Activated CD8-positive, alpha-beta T cell treated with anti-CD3 and anti-CD28 coated beads for 36 hours (primary cell): ENCODE measurements at regions not wholly inside any gene's neighbourhood (a gene's known extent, or its start where the extent isn't known, plus 50 kb on each side); places are given as distances from the start of the nearest gene placed in this dataset.
"Not testable (repeated sequence)": the region's sequence is repeated elsewhere in the genome, so short reads cannot be mapped to it uniquely, and the experiment has no call there.

Experiments used
- ATAC-seq: fragments of 200-7000 bp; cut with Tn5 transposase; one replicate; pipeline ENCODE4 v1.10.0; 2021; ENCODE audit warnings: mild to moderate bottlenecking, moderate library complexity
- CTCF ChIA-PET: fragments of 350-600 bp; sonication (Branson Sonifier 250); formaldehyde crosslinking; loops from one replicate; lab custom pipeline; 2021; ENCODE audit warnings: antibody characterized with exemption; lab: Charles Lee
- POLR2A ChIA-PET: fragments of 350-600 bp; sonication (Branson Sonifier 250); formaldehyde crosslinking; loops from one replicate; lab custom pipeline; 2021; ENCODE audit warnings: antibody characterized with exemption; lab: Charles Lee
- DNase-seq: peaks from one replicate; pipeline ENCODE4 v3.0.0-alpha.2; 2020
- H3K27ac Mint-ChIP-seq: one replicate; pipeline ENCODE4 v1.8.0; 2021; ENCODE audit warnings: mild to moderate bottlenecking, mixed read lengths
- H3K27me3 Mint-ChIP-seq: one replicate; pipeline ENCODE4 v1.8.0; 2021; ENCODE audit warnings: mixed read lengths
- H3K36me3 Mint-ChIP-seq: one replicate; pipeline ENCODE4 v1.8.0; 2021; ENCODE audit warnings: low read depth, mixed read lengths
- H3K4me1 Mint-ChIP-seq: one replicate; pipeline ENCODE4 v1.8.0; 2021; ENCODE audit warnings: low read depth, mixed read lengths
- H3K4me3 Mint-ChIP-seq: one replicate; pipeline ENCODE4 v1.8.0; 2021; ENCODE audit warnings: mild to moderate bottlenecking, moderate library complexity, mixed read lengths
- H3K9me3 Mint-ChIP-seq: one replicate; pipeline ENCODE4 v1.8.0; 2021; ENCODE audit warnings: mixed read lengths
- CTCF ChIP-seq: fragments of 200-600 bp; IDR thresholded peaks from one replicate; pipeline ENCODE4 v1.8.0; 2022; ENCODE audit warnings: antibody characterized with exemption, mild to moderate bottlenecking
- intact Hi-C: fragments of 100-400 bp; cut with micrococcal nuclease; formaldehyde crosslinking; loops from one replicate; pipeline ENCODE4 v1.10.0; 2022

- H3K9me3 Mint-ChIP-seq: peaks cover 10% of the 10 kb centered on the region
- H3K27ac Mint-ChIP-seq: no peak overlapping the region
- POLR2A ChIA-PET: no interaction called here
- H3K4me3 Mint-ChIP-seq: no peak overlapping the region
- DNase-seq (no peak), ATAC-seq (no peak)
- no peaks in the 10 kb centered on the region for H3K27me3 Mint-ChIP-seq
- CTCF ChIA-PET: no interaction called here
- no peaks in the 10 kb centered on the region for H3K4me1 Mint-ChIP-seq
- no peak for TF ChIP-seq CTCF
- intact Hi-C loops: no loop called here
- no peaks in the 10 kb centered on the region for H3K36me3 Mint-ChIP-seq
Measured at GRCh38 chr21:9735421-9735961, 785.9 kb upstream of the TPTE start.

GRCh38 chr21:9737301-9737700 is 784.1 kb upstream of the TPTE start:
- CTCF ChIA-PET, intact Hi-C loops, H3K27me3 Mint-ChIP-seq, H3K27ac Mint-ChIP-seq, DNase-seq, ATAC-seq, H3K4me1 Mint-ChIP-seq, POLR2A ChIA-PET, H3K36me3 Mint-ChIP-seq, H3K4me3 Mint-ChIP-seq: not testable (repeated sequence)
- H3K9me3 Mint-ChIP-seq: peaks cover 12% of the 10 kb centered on the region

GRCh38 chr21:9737871-9738515 is 783.4 kb upstream of the TPTE start:
- ATAC-seq, DNase-seq, H3K36me3 Mint-ChIP-seq, CTCF ChIA-PET, H3K27ac Mint-ChIP-seq, intact Hi-C loops, H3K4me1 Mint-ChIP-seq, H3K27me3 Mint-ChIP-seq, POLR2A ChIA-PET, H3K4me3 Mint-ChIP-seq: not testable (repeated sequence)
- peaks cover 12% of the 10 kb centered on the region for H3K9me3 Mint-ChIP-seq

GRCh38 chr21:9738527-9738926 is 782.9 kb upstream of the TPTE start:
- no peak for DNase-seq
- ChIA-PET CTCF (no interaction called here), POLR2A (no interaction called here)
- intact Hi-C loops: no loop called here
- no peak for TF ChIP-seq CTCF
- Mint-ChIP-seq H3K36me3 (no peaks in the 10 kb centered on the region), H3K4me3 (no peak overlapping the region), H3K4me1 (no peaks in the 10 kb centered on the region), H3K9me3 (peaks cover 12% of the 10 kb centered on the region), H3K27ac (no peak overlapping the region), H3K27me3 (no peaks in the 10 kb centered on the region)
- ATAC-seq: no peak

DNA sequence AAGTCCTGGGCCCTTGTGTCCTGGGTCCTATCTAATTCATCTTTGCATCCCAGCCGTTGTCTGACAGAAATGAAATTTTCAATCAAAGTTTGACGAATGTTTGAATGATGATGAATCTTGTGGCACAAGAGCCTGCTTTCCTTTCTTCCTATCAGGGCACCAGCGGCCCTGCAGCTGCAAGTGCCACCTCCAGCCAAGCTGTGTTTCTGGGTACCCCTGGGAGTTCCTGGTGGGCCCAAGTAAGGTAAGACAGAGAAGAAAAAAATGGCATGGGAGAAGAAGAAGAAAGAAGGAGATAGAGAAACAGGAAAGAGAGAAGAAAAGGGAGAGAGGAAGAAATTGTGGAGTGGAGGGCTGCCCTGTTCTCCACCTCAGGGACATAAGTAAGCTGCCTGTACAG is 782.1 kb upstream of the TPTE start:
- ATAC-seq: no peak
- Mint-ChIP-seq H3K4me1 (no peaks in the 10 kb centered on the region), H3K27ac (no peak overlapping the region), H3K4me3 (no peak overlapping the region), H3K36me3 (no peaks in the 10 kb centered on the region), H3K27me3 (no peaks in the 10 kb centered on the region), H3K9me3 (peaks cover 12% of the 10 kb centered on the region)
- ChIA-PET CTCF (no interaction called here), POLR2A (no interaction called here)
- TF ChIP-seq CTCF: no peak
- intact Hi-C loops: no loop called here
- DNase-seq: no peak

DNA sequence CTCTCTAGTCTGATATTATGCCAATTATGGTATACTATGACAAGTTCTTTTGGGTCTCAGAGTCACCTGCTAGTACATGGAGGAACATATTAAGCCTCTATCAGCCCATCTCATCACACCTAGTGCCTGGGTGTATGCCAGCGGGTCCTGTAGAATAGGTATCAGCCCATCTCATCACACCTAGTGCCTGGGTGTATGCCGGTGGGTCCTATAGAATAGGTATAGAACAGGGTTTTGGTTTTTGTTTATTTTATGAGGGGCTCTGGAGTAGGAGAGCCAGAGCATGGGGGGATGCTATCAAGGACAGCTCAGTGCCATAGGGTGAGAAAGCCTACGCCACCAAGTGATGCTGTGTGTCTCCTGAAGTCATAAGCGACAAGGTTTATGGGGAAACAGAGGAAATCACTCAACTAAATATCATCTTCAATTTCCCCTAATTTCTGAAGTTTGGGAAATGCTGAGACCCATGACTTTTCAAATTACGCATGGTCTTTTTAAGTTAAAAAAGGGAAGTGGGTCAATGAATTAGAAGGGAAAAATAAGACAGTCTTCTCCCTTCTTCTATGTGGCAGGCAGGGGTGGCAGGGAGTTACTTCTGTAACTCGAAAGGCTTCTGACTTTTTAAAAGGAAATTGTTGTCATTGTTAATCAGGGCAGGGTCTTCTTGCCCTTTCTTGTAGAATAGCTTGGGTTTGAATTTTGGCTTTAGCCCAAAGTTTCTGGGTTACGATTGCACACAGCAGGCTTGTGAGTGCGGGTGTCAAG is 781.0 kb upstream of the TPTE start:
- H3K27me3 Mint-ChIP-seq, H3K27ac Mint-ChIP-seq, H3K4me1 Mint-ChIP-seq, H3K4me3 Mint-ChIP-seq, DNase-seq, intact Hi-C loops, CTCF ChIA-PET, ATAC-seq, POLR2A ChIA-PET, H3K36me3 Mint-ChIP-seq: not testable (repeated sequence)
- H3K9me3 Mint-ChIP-seq: peaks cover 12% of the 10 kb centered on the region

GRCh38 chr21:9740991-9741742 is 780.2 kb upstream of the TPTE start:
- CTCF ChIA-PET, POLR2A ChIA-PET, ATAC-seq, H3K27ac Mint-ChIP-seq, H3K4me1 Mint-ChIP-seq, H3K36me3 Mint-ChIP-seq, H3K27me3 Mint-ChIP-seq, intact Hi-C loops, H3K4me3 Mint-ChIP-seq, DNase-seq: not testable (repeated sequence)
- H3K9me3 Mint-ChIP-seq: peaks cover 12% of the 10 kb centered on the region

- intact Hi-C loops, H3K4me3 Mint-ChIP-seq, POLR2A ChIA-PET, H3K27me3 Mint-ChIP-seq, ATAC-seq, H3K36me3 Mint-ChIP-seq, H3K27ac Mint-ChIP-seq, H3K9me3 Mint-ChIP-seq, DNase-seq, CTCF ChIA-PET, H3K4me1 Mint-ChIP-seq: not testable (repeated sequence)
Measured at GRCh38 chr21:9743566-9743965, 777.8 kb upstream of the TPTE start.

DNA sequence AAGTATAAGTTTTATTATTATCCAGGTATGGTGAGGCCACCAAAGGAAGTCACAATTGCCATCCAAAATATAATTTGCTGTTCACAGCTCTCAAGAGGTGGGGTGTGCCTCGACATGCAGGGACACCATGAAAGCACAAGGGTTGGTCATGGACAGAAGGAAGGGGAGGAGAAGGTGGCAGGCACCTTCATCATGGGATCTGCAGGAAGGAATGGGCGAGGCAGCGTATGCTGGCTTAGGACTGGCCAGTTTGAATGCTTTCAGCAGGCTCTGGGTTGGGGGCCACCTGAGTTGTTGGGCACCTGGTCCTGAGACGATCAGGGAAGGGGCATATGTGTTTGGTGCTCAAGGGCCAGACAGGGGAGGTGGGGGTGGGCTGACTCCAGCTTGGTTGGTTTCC is 777.2 kb upstream of the TPTE start:
- POLR2A ChIA-PET, intact Hi-C loops, H3K27me3 Mint-ChIP-seq, ATAC-seq, H3K36me3 Mint-ChIP-seq, DNase-seq, H3K4me3 Mint-ChIP-seq, H3K27ac Mint-ChIP-seq, CTCF ChIA-PET, H3K9me3 Mint-ChIP-seq, H3K4me1 Mint-ChIP-seq: not testable (repeated sequence)
